ENCODE measurements at regions not wholly inside any gene's neighbourhood (a gene's known extent, or its start where the extent isn't known, plus 50 kb on each side); places are given as distances from the start of the nearest gene placed in this dataset.

DNA sequence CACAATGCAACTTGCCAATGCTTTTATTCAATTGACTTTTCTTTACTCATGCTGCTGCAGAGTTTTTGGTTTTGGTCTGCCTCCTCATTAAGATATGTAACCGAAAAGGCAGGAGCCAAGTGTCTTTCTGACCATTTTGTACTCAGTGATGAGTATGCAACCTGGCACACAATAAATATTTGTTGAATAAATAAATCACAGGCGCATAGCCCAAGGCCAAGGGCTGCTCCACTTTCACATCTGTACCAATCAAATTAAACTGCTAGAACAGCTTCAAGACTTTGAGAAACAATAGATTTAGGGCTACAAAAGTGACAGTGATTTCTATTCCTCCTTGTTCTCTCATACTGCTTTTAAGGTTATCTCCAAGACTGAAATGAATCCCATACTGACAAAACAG is 828.2 kb downstream of the RNF144A start:
- H3K4me3 ChIP-seq, result no peak overlapping the region
- H3K36me3 ChIP-seq, result no peaks in the 10 kb centered on the region
- H3K9me3 ChIP-seq (ENCODE audit: low read depth), result no peaks in the 10 kb centered on the region
- H3K27ac ChIP-seq, result no peak overlapping the region
- H3K27me3 ChIP-seq, result no peaks in the 10 kb centered on the region
- TF ChIP-seq CTCF (IDR thresholded peaks at IDR 0.05; ENCODE audit: low read depth, low read length), result no peak
- H3K4me1 ChIP-seq (ENCODE audit: low read depth), result no peaks in the 10 kb centered on the region
- DNase-seq (ENCODE audit: low read depth in 1 of 2, low spot score in 1 of 2), result no peak

- TF ChIP-seq CTCF (IDR thresholded peaks at IDR 0.05; ENCODE audit: low read depth, low read length), result no peak
- H3K4me1 ChIP-seq (ENCODE audit: low read depth), result no peaks in the 10 kb centered on the region
- DNase-seq (ENCODE audit: low read depth in 1 of 2, low spot score in 1 of 2), result no peak
These were observed 831.7 kb downstream of the RNF144A start for GRCh38 chr2:7748717-7749415.

DNA sequence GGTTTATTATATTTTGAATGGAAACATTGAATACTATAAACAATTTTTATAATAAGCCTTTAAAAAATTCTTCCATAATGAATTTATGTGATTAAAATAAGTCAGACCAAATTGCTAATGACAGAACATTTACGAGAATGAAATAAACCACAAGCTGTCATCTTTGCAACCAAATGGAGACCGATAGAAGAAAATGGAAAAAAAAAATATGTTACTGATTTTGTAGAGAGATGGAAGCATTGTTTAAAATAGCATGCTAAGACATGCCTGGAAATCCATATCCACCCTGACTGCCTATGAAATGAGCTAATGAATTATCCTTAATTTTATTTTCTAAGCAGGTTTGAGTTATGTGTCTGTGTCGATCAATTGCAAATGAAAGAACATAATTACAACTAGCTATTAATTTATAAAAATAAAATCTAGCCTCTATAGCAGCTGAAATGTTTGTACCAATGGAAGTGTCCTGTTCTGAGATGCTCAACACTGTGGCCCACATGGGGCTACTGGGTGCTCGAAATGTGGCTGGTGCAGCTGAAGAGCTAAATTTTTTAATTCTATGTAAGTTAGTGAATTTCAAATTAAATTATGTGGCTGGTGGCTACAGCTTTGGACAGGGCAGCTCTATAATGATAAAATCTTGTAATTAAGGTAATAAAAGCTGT is 832.8 kb downstream of the RNF144A start:
- Histone ChIP-seq H3K4me1 (ENCODE audit: low read depth) (no peaks in the 10 kb centered on the region), H3K9me3 (ENCODE audit: low read depth) (no peaks in the 10 kb centered on the region), H3K4me3 (no peak overlapping the region), H3K27me3 (no peaks in the 10 kb centered on the region), H3K36me3 (no peaks in the 10 kb centered on the region), H3K27ac (no peak overlapping the region)
- DNase-seq (ENCODE audit: low read depth in 1 of 2, low spot score in 1 of 2), result no peak
- no peak for TF ChIP-seq CTCF (IDR thresholded peaks at IDR 0.05; ENCODE audit: low read depth, low read length)

More at GRCh38 chr2:7748717-7749415, 831.7 kb downstream of the RNF144A start:
- Histone ChIP-seq H3K27me3 (no peaks in the 10 kb centered on the region), H3K27ac (no peak overlapping the region), H3K36me3 (no peaks in the 10 kb centered on the region), H3K4me3 (no peak overlapping the region), H3K9me3 (ENCODE audit: low read depth) (no peaks in the 10 kb centered on the region)

GRCh38 chr2:7752291-7752690 is 835.1 kb downstream of the RNF144A start:
- Histone ChIP-seq H3K9me3 (ENCODE audit: low read depth) (no peaks in the 10 kb centered on the region), H3K4me1 (ENCODE audit: low read depth) (no peaks in the 10 kb centered on the region), H3K27me3 (no peaks in the 10 kb centered on the region), H3K36me3 (no peaks in the 10 kb centered on the region), H3K27ac (no peak overlapping the region), H3K4me3 (no peak overlapping the region)
- TF ChIP-seq CTCF (IDR thresholded peaks at IDR 0.05; ENCODE audit: low read depth, low read length), result no peak
- DNase-seq (ENCODE audit: low read depth in 1 of 2, low spot score in 1 of 2), result no peak

DNA sequence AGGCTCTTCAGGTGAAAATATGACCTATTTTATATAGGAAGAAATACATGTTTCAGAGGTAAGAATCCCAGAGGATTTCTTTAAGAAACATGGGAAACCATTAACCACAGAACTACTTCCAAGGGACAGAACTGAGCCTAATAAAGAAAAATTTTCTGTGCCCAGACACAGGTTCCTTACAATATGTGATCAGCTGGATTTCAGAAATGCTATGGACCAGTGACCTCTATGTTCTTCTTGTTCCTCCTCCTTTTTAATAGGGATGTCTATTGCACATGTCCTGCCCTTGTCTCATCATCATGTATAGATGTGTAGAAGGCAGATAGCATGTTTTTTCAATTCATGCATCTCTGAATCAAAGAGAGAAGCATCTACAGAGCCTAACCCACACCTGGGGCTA is 836.6 kb downstream of the RNF144A start:
- TF ChIP-seq CTCF (IDR thresholded peaks at IDR 0.05; ENCODE audit: low read depth, low read length), result no peak
- Histone ChIP-seq H3K27me3 (no peaks in the 10 kb centered on the region), H3K9me3 (ENCODE audit: low read depth) (no peaks in the 10 kb centered on the region), H3K36me3 (no peaks in the 10 kb centered on the region), H3K4me3 (no peak overlapping the region), H3K4me1 (ENCODE audit: low read depth) (no peaks in the 10 kb centered on the region), H3K27ac (no peak overlapping the region)
- no peak for DNase-seq (ENCODE audit: low read depth in 1 of 2, low spot score in 1 of 2)
